Fibroblast of skin of back (primary cell): ENCODE measurements at regions not wholly inside any gene's neighbourhood (a gene's known extent, or its start where the extent isn't known, plus 50 kb on each side); places are given as distances from the start of the nearest gene placed in this dataset.
A peak's percentile ranks its signal among the peaks of the same experiment; 100 is the strongest.
"Not testable (repeated sequence)": the region's sequence is repeated elsewhere in the genome, so short reads cannot be mapped to it uniquely, and the experiment has no call there.

Source experiments
- DNase-seq: peaks from one replicate; pipeline ENCODE4 v3.0.0-alpha.2; 2013

DNA sequence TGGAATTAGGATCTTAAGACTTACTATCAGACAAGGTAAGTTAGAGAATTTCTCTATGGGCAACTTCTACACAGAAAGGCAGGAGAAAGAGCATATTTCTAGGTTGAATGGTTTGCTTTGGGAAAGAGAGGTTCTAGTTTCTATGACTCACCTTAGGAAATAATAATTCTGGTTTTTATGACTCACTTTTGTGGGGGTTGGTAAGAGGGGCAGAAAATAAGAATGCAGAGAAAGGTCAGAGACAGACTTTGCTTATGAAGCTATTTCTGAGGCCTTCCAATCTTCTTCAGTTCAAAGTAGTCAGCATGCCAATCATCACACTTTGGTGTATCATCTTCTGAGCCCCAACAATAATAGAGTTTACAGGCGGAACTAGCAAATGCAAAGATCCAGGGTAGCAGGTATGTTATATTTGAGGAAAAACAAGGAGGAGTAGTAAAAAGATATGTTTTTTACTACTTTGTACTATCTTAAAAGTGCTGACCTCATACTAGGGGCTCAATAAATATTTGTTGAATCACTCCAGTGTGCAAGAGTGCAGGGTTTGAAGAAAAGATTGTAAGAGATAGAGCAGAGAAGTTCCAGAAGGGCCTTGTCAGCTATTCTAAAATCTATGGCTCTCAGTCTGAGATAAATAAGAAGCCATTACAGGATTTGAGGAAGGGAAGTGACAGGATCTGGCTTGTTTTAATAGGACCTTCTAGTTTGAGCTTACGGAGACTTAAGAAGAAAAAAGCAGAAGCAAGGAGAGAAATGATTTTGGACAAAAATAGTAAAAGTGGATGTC, 56.7 kb upstream of the LRFN5 start:
- DNase-seq: peak; percentile 63

DNA sequence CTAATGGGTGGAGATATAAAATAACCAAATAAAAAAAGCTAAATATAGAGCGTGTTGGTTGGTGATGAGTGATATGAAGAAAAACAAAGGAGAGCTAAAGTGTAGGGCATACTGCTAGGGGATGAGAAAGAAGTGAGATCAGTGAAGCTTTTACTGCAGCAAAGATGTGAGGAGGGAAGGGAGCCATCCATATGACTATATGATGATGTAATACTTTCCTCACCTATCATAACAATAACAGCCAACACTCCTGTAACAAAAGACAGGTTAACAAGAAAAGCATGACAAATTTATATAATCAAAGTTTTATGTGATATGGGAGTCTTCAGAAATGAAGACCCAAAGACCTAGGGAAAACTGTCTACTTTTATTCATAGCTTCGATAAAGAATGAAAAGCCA, 57.4 kb upstream of the LRFN5 start:
- peak; percentile 2 for DNase-seq

- peak; percentile 7 for DNase-seq
Measured at GRCh38 chr14:41548666-41549065, 58.0 kb upstream of the LRFN5 start.

- DNase-seq: no peak
Measured at GRCh38 chr14:41541333-41541732, 65.3 kb upstream of the LRFN5 start.

GRCh38 chr14:41532255-41532654, 74.4 kb upstream of the LRFN5 start:
- DNase-seq: no peak

GRCh38 chr14:41521891-41522290, 84.8 kb upstream of the LRFN5 start:
- DNase-seq: no peak

DNA sequence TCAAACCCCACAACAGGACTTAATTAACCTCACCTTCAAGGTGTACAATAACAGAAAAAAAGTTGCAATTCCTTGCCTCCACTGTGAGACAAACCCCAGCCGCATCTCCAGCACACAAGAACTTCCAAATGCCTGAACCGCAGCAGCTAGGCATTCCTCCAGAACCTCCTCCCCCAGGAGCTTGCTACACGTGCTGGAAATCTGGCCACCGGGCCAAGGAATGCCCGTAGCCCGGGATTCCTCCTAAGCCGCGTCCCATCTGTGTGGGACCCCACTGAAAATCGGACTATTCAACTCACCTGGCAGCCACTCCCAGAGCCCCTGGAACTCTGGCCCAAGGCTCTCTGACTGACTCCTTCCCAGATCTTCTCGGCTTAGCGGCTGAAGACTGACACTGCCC, 88.6 kb upstream of the LRFN5 start:
- DNase-seq: not testable (repeated sequence)

- no peak for DNase-seq
Measured at GRCh38 chr14:41506552-41506951, 100.1 kb upstream of the LRFN5 start.

DNA sequence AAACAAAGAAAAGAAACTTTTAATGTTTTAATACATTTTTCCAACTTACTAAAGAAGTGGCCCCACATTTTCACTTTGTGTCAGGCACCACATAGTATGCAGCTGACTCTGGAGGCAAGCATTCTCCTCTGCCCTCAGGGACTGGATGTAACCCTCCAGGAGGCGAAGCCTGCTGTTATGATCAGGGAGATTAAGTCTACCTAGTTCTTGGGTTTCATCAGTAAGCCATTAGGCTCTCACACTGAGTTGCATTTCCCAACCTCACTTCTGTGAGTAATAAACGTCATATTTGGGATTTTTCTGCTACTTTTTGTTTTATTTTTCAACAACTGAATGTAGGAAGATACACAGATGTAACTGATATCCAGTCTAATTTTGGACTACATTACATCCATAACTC, 101.2 kb upstream of the LRFN5 start:
- DNase-seq: peak; percentile 0

- no peak for DNase-seq
Measured at GRCh38 chr14:41498959-41499358, 107.7 kb upstream of the LRFN5 start.

DNA sequence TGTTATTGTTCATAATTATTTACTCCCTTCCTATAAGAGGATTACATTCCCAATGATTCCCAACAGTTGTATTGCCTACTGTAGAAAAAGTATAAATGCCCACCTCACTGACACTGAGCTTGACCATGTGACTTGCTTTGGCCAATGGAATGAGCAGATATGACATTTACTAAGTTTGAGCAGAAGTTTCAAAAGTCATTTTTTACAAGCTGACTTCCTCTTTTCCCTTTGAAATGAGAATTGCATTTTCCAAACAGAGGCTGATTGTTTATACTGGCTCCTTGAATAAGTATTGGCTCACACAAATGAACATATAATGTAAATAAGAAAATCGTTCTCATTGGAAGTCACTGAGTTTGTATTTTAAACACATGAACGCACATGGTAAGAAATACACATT, 116.4 kb upstream of the LRFN5 start:
- DNase-seq: no peak

- no peak for DNase-seq
Measured at GRCh38 chr14:41489315-41489972, 117.2 kb upstream of the LRFN5 start.

DNA sequence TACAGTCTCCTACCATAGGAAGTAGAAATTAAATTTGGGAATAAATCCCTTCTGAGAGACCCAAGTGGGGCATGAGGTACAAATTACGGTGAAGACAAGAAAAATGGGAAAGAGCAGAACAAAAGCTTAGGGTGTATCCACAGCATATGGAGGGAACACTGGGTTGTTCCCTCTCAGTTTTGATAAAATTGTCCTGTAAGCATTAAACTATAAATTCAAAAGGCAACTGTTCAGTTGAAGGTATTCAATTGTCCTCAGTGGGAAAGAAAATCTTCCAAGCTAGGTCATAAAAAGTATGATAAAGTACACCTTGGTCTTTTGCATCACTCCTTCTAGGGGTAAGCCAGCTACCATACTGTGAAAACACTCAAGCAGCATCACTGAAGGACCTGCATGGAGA, 118.3 kb upstream of the LRFN5 start:
- DNase-seq: no peak

DNA sequence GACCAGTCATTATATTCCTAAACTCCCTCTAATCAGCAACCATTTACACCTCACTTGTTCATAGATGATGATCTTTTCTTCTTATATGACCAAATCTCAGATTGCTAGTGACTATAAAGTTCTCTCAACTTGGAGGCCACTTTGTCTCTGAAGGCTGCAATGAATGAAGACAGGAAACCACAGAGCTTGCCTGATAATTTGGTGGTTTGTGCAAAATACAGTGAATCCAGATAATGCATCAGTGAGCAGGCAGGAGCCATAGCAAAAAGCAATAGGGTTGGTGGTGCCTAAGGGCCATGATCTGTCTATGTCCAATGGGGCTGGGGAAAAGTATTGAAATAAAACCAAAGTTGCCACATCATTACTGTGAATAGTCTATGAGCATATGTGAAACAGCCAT, 123.8 kb upstream of the LRFN5 start:
- no peak for DNase-seq

DNA sequence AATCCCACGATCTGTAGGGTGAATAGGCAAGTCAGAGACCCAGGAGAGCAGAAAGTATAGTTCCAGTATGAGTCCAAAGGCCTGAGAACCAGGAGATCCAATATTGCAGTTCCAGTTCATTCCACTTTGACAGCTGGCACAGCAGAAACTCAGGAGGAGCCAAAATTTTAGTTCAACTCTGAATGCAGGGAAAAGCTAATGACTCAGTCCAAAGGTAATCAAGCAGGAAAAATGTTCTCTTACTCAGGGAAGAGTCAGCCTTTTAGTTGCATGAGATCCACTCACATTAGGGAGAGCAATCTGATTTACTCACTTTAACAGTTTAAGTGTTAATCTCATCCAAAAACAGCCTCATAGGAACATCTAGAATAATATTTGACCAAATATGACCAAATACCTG, 130.2 kb upstream of the LRFN5 start:
- DNase-seq: no peak

GRCh38 chr14:41461380-41461779, 145.3 kb upstream of the LRFN5 start:
- DNase-seq: no peak

DNA sequence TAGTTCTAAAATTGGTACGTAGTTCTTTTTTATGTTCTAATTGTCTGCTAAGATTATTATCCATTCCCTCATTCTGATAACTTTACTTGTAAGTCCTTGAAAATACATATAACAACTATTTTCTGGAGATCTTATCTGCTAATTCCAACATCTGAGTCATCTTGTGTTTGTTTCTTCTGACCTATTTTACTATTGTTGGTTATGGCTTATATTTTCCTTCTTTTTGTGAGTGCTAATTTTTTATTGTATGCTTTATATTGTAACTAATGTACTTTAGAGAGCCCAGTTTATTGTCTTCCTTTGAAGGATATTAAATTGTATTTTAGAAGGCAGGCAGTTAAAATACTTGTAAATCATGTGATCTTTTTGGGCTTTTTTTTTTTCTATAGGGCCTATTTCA, 149.3 kb upstream of the LRFN5 start:
- DNase-seq: no peak

- DNase-seq: no peak
Measured at GRCh38 chr14:41449066-41449465, 157.6 kb upstream of the LRFN5 start.

DNA sequence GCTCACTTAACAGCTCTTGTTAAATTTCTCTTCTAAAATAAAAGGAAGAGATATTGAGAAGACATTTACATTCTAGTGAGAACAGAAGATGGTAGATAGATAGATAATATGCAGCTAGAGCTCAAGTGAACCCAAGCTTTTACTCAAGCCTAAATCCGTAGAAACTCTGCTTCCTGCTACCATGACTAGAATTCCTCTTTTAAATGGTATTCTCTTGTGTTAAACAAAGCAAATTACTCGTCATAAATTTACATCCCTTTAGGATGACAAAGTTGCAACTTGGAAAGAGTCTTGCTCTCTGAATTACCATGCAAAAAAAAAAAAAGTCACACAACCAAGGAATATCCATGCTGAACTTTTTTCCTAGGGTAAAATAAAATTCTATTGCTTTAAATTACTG, 160.7 kb upstream of the LRFN5 start:
- DNase-seq: no peak

DNA sequence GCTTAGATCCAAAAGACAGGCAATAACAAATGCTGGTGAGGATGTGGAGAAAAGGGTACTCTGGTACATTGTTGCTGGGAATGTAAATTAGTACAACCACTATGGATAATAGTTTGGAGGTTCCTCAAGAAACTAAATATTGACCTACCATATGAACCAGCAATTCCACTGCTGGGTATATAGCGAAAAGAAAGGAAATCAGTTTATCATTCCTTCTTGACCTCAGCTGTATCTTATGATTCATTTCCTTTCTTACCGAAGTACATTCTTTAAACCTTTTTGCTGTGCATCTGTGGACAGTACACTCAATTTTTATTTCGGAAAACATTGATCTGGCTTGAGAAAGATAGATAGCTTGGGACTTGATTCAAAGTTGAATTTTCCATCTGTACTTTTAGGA, 183.2 kb upstream of the LRFN5 start:
- no peak for DNase-seq

- not testable (repeated sequence) for DNase-seq
Measured at GRCh38 chr14:41421308-41421707, 185.4 kb upstream of the LRFN5 start.

DNA sequence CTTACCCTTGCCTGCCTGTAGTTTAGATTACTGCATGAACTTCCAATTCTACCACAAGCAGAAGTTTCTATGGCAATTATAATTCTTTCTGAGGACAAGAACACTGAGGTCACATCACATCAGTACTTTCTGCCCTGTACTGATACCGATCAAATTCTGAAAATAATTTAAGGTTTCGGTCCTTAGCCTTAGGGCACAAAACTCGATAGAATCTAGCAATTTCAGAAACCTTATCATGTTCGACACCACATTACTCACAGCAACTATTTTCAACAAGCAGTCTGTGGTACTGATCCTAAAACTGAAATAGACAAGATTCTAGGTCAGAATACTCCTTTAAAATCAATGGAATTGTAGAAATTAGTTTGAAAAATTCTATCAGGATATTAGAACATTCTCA, 187.0 kb upstream of the LRFN5 start:
- DNase-seq: no peak

DNA sequence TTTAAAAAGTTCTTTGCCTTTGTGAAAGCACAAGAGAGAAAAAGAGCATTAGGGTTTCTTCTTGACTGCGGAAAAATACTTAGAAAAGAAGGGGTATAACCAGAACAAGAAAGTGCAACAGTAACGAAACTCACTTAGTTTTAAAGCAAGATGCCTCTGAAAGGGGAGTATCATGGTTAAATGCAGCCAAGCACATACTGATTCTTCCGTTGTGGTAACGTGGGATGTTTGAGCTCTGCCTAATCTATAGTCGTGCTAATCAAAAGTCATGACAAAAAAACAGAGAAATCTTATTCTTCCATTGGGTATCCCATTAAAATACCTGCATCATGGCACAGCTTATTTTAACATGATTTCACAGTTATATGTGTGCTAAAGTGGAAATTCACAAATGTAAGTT, 187.8 kb upstream of the LRFN5 start:
- no peak for DNase-seq

DNA sequence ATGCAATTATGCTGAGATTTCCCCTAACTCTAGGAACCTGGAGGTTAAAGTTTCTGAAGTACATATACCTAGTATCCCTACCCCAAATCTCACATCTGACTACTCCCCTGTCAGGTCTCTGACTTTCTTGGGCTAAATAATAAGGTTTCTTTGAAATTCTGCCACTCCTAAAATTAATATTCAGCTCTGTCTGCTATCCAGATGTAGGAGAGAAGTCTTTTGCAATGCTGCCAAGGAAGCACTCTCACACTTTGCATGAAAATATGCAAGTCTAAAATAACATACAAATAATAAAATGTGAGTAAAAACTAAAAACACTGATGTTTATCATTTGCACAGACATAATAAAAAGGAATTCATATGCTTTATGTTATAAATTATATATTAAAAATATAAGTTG, 196.9 kb upstream of the LRFN5 start:
- DNase-seq: no peak

DNA sequence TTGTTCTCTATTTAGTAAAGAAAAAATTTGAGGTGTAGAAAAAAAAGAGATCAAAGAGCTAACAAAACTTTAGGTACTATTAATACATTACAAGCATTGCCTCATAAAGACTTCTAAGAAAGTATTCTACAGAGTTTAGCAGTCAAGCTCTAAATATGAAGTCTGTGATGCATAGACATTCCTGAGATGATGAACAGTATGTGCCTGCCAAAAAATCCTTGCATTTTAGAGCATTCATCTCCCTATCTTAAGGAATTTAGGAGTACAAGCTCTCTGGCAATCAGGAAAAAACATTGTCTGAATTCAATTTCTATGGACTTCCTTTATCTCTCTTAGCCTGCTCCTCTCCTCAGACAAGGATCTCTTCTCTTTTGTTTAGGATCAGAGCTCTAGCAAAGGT, 202.6 kb upstream of the LRFN5 start:
- peak; percentile 25 for DNase-seq
